Astrocyte of the hippocampus (primary cell): ENCODE measurements at regions not wholly inside any gene's neighbourhood (a gene's known extent, or its start where the extent isn't known, plus 50 kb on each side); places are given as distances from the start of the nearest gene placed in this dataset.
"Not testable (repeated sequence)": the region's sequence is repeated elsewhere in the genome, so short reads cannot be mapped to it uniquely, and the experiment has no call there.

Experiments
- DNase-seq: peaks from one replicate; pipeline ENCODE4 v3.0.0; 2011; ENCODE audit warnings: low read depth, low spot score

DNA sequence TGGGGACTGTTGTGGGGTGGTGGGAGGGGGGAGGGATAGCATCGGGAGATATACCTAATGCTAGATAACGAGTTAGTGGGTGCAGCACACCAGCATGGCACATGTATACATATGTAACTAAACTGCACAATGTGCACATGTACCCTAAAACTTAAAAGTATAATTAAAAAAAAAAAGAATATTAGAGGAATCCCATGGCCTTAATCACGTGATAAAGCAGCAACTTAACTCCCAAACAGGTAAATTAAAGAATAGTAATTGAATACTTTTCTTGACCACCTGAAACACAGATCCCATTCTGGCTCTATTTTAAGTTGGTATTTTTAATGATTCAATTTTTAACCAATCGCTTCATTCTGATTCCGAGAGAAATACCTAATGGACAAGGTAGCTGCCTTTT is 56.9 kb upstream of the THBS1 start:
- DNase-seq: not testable (repeated sequence)

GRCh38 chr15:39529457-39529856 is 51.4 kb upstream of the THBS1 start:
- DNase-seq: no peak

DNA sequence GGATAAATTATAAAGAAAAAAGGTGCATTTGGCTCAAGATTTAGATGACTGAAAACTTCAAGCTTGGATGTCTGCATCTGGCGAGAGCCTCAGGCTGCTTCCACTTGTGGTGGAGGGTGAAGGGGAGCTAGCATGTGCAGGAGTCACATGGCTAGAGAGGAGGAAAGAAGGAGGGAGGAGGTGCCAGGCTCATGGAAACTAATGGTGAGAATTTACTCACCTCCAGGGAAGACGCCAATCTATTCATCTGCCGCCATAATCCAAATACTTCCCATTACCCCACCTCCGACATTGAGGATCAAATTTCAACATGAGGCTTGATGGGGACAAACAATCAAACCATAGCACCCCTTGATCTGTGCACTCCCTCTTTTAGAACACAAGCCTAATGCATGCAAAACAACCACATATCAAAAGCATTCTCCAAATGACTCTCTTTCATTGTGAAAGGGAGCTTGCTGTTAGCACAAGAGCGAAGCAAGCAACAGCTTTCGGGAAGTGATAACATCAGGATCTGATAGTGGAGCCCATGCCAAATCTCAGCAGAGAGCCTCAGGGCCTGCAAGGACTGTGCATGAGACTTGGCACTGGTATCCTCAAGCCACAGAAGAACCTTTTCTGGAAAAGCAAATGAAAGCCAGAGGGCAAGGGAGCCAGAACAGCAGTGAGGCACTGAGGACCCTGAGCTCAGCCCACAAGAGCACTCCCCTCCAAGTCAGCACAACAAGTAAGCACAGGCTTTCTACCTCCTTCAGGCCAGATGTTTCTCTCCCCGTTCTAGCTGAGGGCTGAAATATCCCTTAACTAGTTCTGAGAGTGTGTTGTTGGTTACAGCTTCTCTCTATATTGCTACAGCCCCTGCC is 50.2 kb upstream of the THBS1 start:
- DNase-seq: peak; percentile 48
